Transverse colon (tissue), 4 donors: ENCODE measurements at regions not wholly inside any gene's neighbourhood (a gene's known extent, or its start where the extent isn't known, plus 50 kb on each side); places are given as distances from the start of the nearest gene placed in this dataset.

Experiments used
- CTCF ChIP-seq, 5 experiments: fragments of 200-600 bp in 3 of 5; fragments of 450-650 bp in 2 of 5; sonication (generic) in 3 of 5; IDR thresholded peaks; 1 replicate in 2 of 5; 2 replicates in 3 of 5; pipeline ENCODE4 v1.5.1; 2016 to 2017; ENCODE audit warnings: antibody characterized with exemption in 5 of 5, inconsistent platforms in 3 of 5, mild to moderate bottlenecking in 2 of 5, moderate library complexity in 1 of 5
- EP300 ChIP-seq: sonication (generic); formaldehyde crosslinking; IDR thresholded peaks from one replicate; pipeline ENCODE4 v1.6.1; 2017; ENCODE audit warnings: antibody characterized with exemption, low read depth
- POLR2AphosphoS5 ChIP-seq, 3 donors: sonication (generic); formaldehyde crosslinking; IDR thresholded peaks; one replicate each; pipeline ENCODE4 v1.6.1; 2016; ENCODE audit warnings: antibody characterized with exemption in 3 of 3

DNA sequence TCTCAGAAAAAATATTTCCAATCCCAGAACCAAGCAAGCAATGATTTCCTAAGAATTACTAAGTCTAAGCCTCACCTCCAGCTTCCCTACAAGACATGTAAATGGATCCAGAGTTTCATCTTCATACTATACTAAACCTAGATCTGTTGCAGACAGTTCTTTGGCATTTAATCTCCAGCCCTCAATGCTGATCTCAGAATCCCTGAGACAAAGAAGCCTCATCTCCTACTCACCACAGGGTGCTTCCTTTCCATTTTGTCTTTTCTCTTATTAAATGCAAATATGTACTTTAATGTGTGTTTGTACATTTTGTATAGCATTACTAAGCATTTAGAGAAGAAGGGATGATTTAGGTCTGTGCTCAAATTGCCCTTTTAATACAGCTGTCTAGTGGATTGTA, 954.9 kb downstream of the TDRD15 start:
- TF ChIP-seq CTCF (IDR thresholded peaks at IDR 0.05) (no peak), POLR2AphosphoS5 (IDR thresholded peaks at IDR 0.05) (no peak), EP300 (no peak)
